ENCODE measurements at regions not wholly inside any gene's neighbourhood (a gene's known extent, or its start where the extent isn't known, plus 50 kb on each side); places are given as distances from the start of the nearest gene placed in this dataset.

DNA sequence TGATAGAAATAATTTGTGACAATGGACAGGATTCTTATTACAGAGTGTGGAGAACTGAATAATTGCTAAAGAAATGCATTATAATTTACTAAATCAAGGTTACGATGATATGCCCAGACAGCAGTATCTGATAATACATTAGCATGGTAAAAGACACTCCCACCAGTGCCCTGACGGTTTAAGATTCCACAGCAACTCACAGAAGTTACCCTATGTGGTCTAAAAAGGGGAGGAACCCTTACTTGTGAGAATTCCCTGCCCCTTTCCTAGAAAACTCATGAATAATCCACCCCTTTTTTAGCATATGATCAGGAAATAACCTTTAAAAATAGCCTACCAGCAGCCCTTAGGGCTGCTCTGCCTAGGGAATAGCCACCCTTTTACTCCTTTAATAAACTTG, 244.7 kb upstream of the SLC24A2 start:
- Histone ChIP-seq H3K18ac (ENCODE audit: extremely low read depth, low read length) (no peak overlapping the region), H3K4me1 (replicated peaks in 1 of 4; ENCODE audit: control insufficient read depth in 3 of 4, insufficient read depth in 4 of 4, low read length in 3 of 4) (no peaks in the 10 kb centered on the region), H3K14ac (ENCODE audit: insufficient read length) (no peak overlapping the region), H2AFZ (ENCODE audit: low read length) (no peak overlapping the region), H2AK5ac (ENCODE audit: low read depth, low read length) (no peak overlapping the region), H3K4me3 (ENCODE audit: extremely low read depth in 1 of 4, insufficient read depth in 2 of 4, low read depth in 3 of 4, low read length in 4 of 4) (no peak overlapping the region), H3K9me3 (ENCODE audit: insufficient read depth in 2 of 2, low read depth in 1 of 2, low read length in 1 of 2) (no peaks in the 10 kb centered on the region), H3K23ac (ENCODE audit: insufficient read length) (no peak overlapping the region), H2BK120ac (replicated peaks; ENCODE audit: low read depth, low read length) (no peak overlapping the region), H2BK20ac (ENCODE audit: low read length) (no peak overlapping the region), H4K5ac (ENCODE audit: insufficient read length, low read depth, low read length) (no peak overlapping the region), H3K4ac (replicated peaks; ENCODE audit: insufficient read length, low read depth, low read length) (no peak overlapping the region), H3K9ac (replicated peaks in 1 of 4; ENCODE audit: extremely low read depth in 1 of 4, low read depth in 3 of 4, low read length in 3 of 4) (no peak overlapping the region), H3K4me2 (ENCODE audit: insufficient read depth in 1 of 2, low read depth in 2 of 2, low read length in 2 of 2) (no peak overlapping the region), H4K8ac (ENCODE audit: extremely low read depth, insufficient read depth, low read length) (no peak overlapping the region), H3K27ac (ENCODE audit: low read depth, low read length) (no peak overlapping the region), H2BK15ac (ENCODE audit: low read length) (no peak overlapping the region), H3K23me2 (ENCODE audit: low read depth, low read length) (no peaks in the 10 kb centered on the region; the same call in 1 of the 2 replicates), H3K79me1 (ENCODE audit: low read depth, low read length) (no peaks in the 10 kb centered on the region), H2BK12ac (ENCODE audit: low read depth, low read length) (no peak overlapping the region), H3K36me3 (ENCODE audit: control insufficient read depth in 2 of 4, insufficient read depth in 4 of 4, low read length in 3 of 4) (no peaks in the 10 kb centered on the region), H3K79me2 (ENCODE audit: control insufficient read depth in 1 of 2, insufficient read depth in 2 of 2, low read length in 2 of 2) (no peaks in the 10 kb centered on the region), H4K20me1 (replicated peaks in 1 of 2; ENCODE audit: control insufficient read depth in 1 of 2, insufficient read depth in 2 of 2, low read length in 2 of 2) (no peaks in the 10 kb centered on the region), H2BK5ac (ENCODE audit: low read depth, low read length) (no peak overlapping the region), H3K27me3 (replicated peaks in 1 of 4; ENCODE audit: control insufficient read depth in 3 of 4, extremely low read depth in 1 of 4, insufficient read depth in 3 of 4, low read length in 3 of 4) (no peaks in the 10 kb centered on the region), H4K91ac (replicated peaks; ENCODE audit: insufficient read length, low read length) (no peak overlapping the region), H3K56ac (replicated peaks; ENCODE audit: insufficient read length, low read depth, low read length) (no peak overlapping the region)
- WGBS, 2 experiments (ENCODE audit: extremely low coverage in 1 of 2, insufficient coverage in 1 of 2, insufficient read length in 1 of 2, insufficient replicate concordance in 2 of 2, low coverage in 1 of 2, low lambda C conversion rate in 2 of 2, missing lambda C conversion rate in 1 of 2), result 89% methylated on average over 2 of the region's 2 CpGs; no CpG with 5 or more reads in 1 of the 2 experiments
- DNase-seq (ENCODE audit: low read depth in 1 of 2, low spot score in 2 of 2) (no peak), FAIRE-seq (no peak)
- CTCF ChIA-PET (ENCODE audit: partially characterized antibody), result no interaction called here
- POLR2A ChIA-PET (ENCODE audit: partially characterized antibody), result no interaction called here
- TF ChIP-seq POLR2A (IDR thresholded peaks at IDR 0.05; ENCODE audit: control extremely low read depth in 1 of 2, low read depth in 2 of 2, low read length in 2 of 2) (no peak), TCF12 (IDR thresholded peaks at IDR 0.05; ENCODE audit: low read depth, low read length) (no peak), SP1 (IDR thresholded peaks at IDR 0.05; ENCODE audit: low read depth, low read length) (no peak), PHF8 (conservative IDR thresholded peaks at IDR 0.05; ENCODE audit: low read depth, low read length) (no peak)

All from H1 (cell line).